HG02610 (cell line): ENCODE measurements at regions not wholly inside any gene's neighbourhood (a gene's known extent, or its start where the extent isn't known, plus 50 kb on each side); places are given as distances from the start of the nearest gene placed in this dataset.

ENCODE experiments used
- ATAC-seq: cut with Tn5 transposase; IDR thresholded peaks from one replicate; pipeline ENCODE4 v1.9.1; 2021; ENCODE audit warnings: mild to moderate bottlenecking, moderate library complexity; ENCODE audit not compliant: unreplicated experiment

- ATAC-seq = no peak
These were observed 268.6 kb upstream of the NCKAP5 start for GRCh38 chr2:133836691-133837345.

- ATAC-seq = no peak
These were observed 269.3 kb upstream of the NCKAP5 start for GRCh38 chr2:133837441-133838094.

GRCh38 chr2:133838642-133839365, 270.5 kb upstream of the NCKAP5 start:
- ATAC-seq = no peak

GRCh38 chr2:133839677-133840076, 271.4 kb upstream of the NCKAP5 start:
- no peak for ATAC-seq

GRCh38 chr2:133840761-133841160, 272.5 kb upstream of the NCKAP5 start:
- ATAC-seq = no peak

GRCh38 chr2:133841900-133842299, 273.6 kb upstream of the NCKAP5 start:
- ATAC-seq = no peak

GRCh38 chr2:133842446-133842845, 274.2 kb upstream of the NCKAP5 start:
- no peak for ATAC-seq

GRCh38 chr2:133843091-133843490, 274.8 kb upstream of the NCKAP5 start:
- ATAC-seq = no peak

GRCh38 chr2:133843551-133843950, 275.3 kb upstream of the NCKAP5 start:
- ATAC-seq = no peak

- ATAC-seq = peak; percentile 77
These were observed 276.1 kb upstream of the NCKAP5 start for GRCh38 chr2:133844214-133844892.

GRCh38 chr2:133846476-133846875, 278.2 kb upstream of the NCKAP5 start:
- no peak for ATAC-seq

- no peak for ATAC-seq
These were observed 279.3 kb upstream of the NCKAP5 start for GRCh38 chr2:133847591-133847990.

- ATAC-seq = no peak
These were observed 279.9 kb upstream of the NCKAP5 start for GRCh38 chr2:133848111-133848649.

- ATAC-seq = no peak
These were observed 281.1 kb upstream of the NCKAP5 start for GRCh38 chr2:133849341-133849740.

- ATAC-seq = no peak
These were observed 286.4 kb upstream of the NCKAP5 start for GRCh38 chr2:133854603-133855200.

- ATAC-seq = no peak
These were observed 287.3 kb upstream of the NCKAP5 start for GRCh38 chr2:133855526-133855925.

GRCh38 chr2:133856678-133857077, 288.4 kb upstream of the NCKAP5 start:
- ATAC-seq = no peak

- ATAC-seq = no peak
These were observed 291.3 kb upstream of the NCKAP5 start for GRCh38 chr2:133859578-133859977.

GRCh38 chr2:133862400-133862977, 294.2 kb upstream of the NCKAP5 start:
- ATAC-seq = no peak

GRCh38 chr2:133863106-133863800, 295.0 kb upstream of the NCKAP5 start:
- ATAC-seq = no peak
